ENCODE measurements at regions not wholly inside any gene's neighbourhood (a gene's known extent, or its start where the extent isn't known, plus 50 kb on each side); places are given as distances from the start of the nearest gene placed in this dataset.

DNA sequence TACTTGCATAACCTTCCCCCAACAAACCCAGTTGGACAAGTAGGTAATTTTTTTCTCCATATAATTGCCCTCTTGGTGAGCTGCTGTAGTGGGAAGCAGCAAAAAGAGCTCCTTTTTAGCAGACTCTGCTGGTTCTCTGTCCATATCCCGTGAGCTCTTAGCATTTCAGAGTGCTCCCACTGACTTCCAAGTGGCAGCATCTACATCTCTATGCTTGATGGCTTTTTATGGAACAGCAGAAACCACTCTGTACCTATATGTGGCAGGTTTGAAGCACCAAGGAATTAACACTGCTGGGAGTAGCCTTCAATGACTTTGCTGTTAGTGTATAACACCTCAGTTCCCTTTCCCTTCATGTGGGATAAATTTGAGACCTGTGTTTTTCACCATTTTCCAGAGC lies 168.4 kb upstream of the NHS start:
- no peak for DNase-seq (ENCODE audit: low spot score)

DNA sequence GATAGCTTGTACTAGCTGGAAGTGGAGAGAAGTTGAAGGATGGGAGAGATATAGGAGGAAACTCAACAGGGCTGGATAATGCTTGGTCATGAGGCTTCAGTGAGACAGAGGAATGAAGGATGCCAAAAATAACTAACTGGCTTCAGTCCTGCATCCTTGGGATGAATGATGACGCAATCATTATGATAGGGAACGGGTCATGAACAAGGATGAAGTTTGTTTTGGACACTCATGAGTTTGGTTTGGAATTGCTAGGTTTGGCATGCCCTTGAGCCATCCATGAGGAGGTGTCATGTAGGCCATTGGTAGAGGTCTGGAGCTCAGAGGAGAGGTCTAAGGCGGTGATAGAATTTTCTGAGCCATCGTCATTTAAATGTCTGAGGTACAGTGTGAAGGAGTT lies 160.0 kb upstream of the NHS start:
- no peak for DNase-seq (ENCODE audit: low spot score)

DNA sequence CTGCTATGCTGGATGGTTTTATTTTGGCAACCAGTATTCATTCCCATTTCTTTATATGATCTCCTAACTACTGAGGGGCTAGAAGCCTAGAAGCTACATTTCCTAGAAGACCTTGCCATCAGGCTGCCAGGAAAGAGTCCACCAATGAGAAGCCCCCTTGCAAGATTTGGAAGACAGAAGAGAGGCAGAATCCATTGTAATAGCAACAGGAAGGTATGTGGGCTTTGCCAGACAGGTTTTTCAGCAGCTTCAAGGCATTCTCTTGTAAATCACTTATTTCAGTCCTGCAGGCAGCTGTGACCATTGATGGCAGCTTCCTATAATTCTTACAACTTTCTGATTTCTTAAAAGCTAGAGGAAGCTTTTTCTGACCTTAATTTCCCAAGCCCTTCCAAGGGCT lies 148.3 kb upstream of the NHS start:
- DNase-seq (ENCODE audit: low spot score), result no peak

DNA sequence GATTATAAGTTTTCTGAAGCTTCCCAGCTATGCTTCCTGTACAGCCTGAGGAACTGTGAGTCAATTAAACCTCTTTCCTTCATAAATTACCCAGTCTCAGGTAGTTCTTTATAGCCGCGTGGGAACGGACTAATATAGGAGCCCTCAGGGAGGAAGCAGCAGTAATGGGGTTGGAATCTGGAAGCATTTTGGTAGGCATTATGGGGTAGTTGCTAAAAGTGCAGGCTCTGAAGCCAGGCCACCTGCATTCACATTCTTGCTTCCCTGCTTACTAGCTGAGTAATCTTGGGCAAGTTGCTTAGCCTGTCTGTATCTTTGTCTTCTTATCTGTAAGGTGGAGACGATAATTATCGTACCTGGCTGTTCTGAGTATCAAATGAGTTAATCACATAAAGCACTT lies 137.9 kb upstream of the NHS start:
- DNase-seq (ENCODE audit: low spot score), result no peak

DNA sequence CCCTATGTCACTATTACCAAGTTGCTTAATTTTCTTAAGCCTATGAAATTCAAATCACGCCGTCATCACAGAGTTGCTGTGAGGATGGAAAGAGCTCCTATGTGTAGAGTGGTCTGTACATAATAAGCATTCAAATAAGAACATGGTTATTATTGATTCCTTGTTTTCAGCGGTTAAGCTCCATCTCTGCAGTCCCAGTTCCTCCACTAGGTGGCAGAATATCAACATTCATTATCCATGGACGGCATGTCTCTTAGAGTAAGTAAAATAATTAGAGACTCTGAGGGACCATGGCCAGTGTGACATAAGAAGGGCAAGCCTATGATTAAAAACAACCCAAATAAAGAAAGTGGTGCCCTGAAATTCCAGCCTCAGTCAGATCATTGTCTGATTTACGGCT lies 132.5 kb upstream of the NHS start:
- DNase-seq (ENCODE audit: low spot score), result peak; percentile 54

DNA sequence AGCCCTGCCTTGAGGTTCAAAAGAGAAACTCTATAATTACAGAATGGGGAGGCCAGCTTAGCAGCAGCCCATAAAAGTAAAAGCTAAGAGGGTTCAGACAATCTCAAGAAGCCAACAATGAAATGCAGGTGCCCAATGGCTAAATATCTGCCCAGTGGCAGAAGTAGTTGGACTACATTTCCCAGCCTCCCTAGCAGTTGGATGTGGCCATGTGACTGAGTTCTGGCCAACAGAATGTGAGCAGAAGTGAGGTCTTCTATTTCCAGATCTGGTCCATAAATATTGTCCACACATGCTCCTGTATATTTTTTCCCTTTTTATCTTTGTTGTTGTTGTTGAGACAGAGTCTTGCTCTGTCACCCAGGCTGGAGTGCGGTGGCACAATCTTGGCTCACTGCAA lies 127.9 kb upstream of the NHS start:
- DNase-seq (ENCODE audit: low spot score), result no peak

DNA sequence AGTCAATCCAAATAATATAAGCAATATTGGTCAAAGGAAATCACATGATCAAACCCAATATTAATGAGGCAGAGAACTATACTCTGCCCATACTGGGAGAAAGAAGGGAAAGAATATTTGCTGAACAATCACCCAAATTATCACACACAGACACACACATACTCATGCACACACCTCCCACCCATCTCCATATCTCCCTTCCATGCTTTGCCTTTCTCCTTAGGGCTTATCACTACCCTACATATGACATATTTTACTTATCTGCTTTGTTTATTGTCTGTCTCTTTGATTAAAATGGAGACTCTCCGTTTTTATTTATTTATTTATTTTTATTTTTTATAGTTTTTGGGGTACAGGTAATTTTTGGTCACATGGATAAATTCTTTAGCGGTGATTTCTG lies 112.9 kb upstream of the NHS start:
- no peak for DNase-seq (ENCODE audit: low spot score)

DNA sequence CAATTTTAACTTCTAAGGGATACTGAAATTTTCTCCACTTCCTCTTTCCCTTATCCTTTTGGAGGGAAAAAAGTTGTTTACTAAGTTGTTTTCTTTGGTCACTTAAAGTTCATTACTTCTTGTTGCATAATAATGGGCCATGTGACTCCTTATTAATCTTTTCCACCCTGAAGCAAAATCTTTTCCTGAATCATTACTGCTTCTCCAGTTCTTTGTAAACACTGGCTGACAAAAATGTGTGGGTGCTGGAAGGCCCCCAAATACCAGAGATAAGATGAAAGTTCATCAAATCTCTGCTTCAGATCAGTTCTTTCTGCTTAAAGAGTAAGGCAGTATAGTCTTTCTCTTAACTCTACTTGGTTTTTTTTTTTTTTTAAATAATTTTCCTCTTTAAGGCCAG lies 108.9 kb upstream of the NHS start:
- DNase-seq (ENCODE audit: low spot score), result no peak

DNA sequence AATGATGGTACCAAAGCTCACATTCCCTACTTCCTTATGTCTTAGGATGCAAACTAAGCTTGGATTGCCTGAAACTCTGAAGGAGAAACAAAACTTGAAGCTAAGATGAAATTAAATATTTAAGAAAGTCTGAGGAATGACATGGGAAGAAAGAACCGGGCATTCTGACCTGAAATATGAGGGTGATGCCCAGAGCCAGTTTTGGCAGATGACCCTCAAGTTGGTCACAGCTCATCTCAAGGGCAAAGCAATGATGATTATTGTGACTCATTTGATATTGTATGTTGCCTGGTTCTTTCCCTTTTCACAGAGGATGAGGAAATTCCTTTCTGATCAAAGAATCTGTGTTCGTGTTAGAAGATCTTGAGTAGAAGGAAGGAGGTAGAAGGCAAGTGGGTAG lies 96.0 kb upstream of the NHS start:
- no peak for DNase-seq (ENCODE audit: low spot score)

DNA sequence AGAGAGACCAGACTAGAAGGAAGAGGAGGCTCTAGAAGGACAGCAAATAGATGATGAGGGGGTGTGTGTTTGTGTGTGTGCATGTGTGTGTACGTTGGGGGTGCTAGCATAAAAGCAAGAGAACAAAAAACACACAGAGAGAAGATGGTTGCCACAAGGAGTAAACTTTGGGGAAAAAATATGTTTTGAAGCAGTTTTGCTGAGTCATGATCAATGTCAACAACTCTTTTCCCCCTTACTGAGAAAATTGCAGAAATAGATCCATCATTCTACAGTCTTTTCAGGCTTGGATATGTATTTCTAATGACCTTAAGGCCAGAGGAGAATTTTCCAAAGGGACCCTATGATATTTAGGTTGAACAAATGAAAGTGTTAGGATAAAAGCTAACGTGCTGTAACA lies 89.0 kb upstream of the NHS start:
- DNase-seq (ENCODE audit: low spot score), result no peak

DNA sequence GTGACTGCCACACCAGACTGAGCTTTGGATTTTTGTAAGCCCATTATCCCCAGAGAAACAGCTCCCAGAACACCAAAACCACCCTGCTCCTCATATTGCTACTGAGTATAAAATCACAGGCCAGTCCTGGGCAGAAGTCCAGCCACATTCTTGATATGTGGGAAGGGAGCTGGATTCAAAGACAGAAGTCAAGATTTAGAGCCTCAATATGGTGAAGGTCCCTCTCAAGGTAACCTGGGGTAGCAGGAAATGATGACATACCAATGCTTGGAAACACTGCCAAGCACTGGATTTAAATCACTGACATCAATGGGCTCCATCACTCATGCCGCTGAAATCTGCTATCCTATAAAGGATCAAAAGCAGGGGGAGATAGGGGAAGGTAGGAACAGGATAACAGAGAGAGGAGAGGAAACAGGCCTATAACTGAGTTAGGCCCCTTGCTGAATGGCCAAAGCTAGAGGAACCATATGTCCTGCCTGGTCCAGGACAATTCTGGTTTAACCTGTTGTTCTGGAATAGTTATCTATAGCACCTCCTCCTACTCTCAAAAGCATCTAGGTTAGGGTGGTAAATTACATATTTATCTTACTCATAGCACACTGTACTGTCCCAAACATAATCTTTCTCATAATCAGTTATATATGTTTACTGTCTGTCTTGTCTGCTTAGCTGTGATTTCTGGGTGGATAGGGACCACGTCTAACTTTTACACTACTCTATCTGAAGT lies 83.7 kb upstream of the NHS start:
- no peak for DNase-seq (ENCODE audit: low spot score)

DNA sequence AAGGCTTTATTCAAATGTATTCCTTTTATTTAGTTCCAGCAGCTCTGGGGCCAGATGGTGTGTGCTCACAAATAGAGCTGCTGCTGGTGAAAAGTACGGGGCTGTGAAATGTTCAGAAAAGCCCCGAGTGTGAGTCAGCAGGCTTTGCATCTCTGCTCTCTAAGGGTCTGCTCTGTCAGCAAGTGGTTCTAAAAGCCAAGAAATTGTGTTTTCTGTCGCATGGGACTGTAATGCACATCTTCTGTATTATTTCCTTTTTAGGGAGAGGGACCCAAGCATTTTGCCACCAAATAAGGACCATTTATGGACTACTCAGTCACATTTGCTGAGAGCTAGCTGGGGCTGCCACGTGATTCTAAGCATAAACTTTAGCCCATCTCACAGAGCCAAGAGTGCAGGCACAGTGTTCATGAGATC lies 82.9 kb upstream of the NHS start:
- peak; percentile 11 for DNase-seq (ENCODE audit: low spot score)

DNA sequence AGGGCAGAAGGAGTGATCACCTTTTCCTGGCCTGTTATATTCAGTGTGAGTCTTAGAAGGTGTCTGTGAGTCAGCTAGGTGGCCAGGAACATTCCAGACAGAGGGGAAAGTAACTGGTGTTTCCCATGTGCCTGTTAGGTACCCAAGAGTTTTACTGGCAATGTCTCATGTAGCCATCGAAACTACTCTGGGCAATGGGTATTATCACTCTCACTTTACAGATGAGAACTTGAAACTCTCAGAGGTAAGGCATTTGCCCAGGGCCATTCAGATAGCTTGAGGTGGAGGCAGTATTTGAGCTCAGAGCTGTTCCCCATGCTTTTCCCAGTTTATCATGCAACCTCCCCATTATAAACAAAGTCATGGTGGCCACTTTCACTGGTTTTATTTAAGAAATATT lies 80.4 kb upstream of the NHS start:
- DNase-seq (ENCODE audit: low spot score), result no peak

DNA sequence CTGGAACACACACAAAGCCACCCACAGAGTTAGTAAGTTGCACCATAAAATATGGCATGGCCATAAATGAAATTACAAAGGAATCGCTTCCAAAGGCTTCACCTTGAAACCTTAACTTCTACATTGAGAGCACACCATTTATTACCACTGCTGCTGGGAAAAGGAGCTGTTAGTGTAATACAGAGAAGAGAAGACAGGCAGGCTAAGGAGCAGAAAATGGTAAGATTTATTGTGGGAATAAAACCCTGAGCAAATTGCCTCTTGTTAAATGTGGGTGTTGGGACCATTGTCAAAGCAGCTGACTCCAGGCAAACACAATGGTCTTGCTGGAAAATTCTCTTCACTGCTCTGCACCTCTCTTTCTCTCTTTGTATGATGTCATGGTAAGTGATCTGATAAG lies 79.2 kb upstream of the NHS start:
- DNase-seq (ENCODE audit: low spot score), result no peak

DNA sequence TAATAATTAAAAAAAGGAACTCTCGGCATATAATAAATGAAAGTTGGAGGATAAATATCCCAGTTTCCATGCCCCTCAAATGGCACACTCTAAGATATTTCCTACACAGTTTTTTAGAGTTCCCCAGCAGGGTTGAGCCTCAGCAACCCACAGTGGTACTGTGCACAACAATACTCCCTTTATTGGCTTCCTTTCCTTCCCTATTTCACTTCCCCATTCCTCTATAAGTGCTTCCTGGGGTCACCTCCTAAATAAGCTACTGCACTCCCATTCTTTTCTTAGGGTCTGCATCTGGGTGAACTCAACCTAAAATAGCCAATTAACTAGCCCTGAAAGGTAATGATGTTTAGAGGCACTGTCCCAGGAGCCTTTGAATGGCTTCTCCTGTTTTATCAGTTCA lies 76.4 kb upstream of the NHS start:
- DNase-seq (ENCODE audit: low spot score), result no peak

DNA sequence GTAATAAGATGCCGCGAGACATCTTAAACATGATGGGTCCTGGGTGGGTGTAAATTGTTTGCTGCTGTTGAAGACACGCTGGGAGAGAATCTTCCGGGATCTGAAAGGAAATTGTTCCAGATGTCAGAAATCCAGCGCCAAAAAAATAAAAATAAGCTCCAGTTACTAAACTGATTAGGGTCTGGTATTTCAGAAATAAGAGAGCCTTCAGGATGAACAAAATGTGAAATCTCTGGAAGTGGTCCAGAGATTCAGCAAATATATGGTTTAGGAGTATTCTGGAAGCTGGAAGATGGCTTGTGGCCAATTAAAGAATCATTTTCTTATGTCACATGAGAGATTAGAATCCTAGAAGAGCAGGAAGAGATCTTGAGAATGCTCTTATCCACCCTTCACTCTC lies 75.8 kb upstream of the NHS start:
- DNase-seq (ENCODE audit: low spot score), result no peak

DNA sequence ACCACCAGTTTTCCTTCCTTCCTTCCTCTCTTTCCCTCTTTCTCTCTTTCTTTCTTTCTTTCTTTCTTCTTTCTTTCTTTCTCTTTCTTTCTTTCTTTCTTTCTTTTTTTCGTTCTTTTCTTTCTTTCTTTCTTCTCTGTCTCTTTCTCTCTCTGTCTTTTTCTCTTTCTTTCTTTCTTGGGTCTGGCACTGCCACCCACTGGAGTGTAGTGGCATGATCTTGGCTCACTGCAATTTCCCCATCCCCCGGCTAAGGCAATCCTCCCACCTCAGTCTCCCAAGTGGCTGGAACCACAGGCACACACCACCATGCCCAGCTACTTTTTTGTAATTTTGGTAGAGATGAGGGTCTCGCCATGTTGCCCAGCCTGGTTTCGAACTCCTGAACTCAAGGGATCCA lies 51.6 kb upstream of the NHS start:
- no peak for DNase-seq (ENCODE audit: low spot score)
